Raji (cell line): ENCODE measurements at regions not wholly inside any gene's neighbourhood (a gene's known extent, or its start where the extent isn't known, plus 50 kb on each side); places are given as distances from the start of the nearest gene placed in this dataset.

Experiments
- POLR2A ChIP-seq: IDR thresholded peaks from 2 replicates; pipeline ENCODE4 v1.6.1; 2011; ENCODE audit warnings: low read depth, low read length, control low read depth; ENCODE audit not compliant: insufficient read depth

- no peak for TF ChIP-seq POLR2A
These were observed 142.0 kb upstream of the ZNF217 start for GRCh38 chr20:53735536-53736050.

GRCh38 chr20:53734006-53734688 is 140.5 kb upstream of the ZNF217 start:
- no peak for TF ChIP-seq POLR2A

DNA sequence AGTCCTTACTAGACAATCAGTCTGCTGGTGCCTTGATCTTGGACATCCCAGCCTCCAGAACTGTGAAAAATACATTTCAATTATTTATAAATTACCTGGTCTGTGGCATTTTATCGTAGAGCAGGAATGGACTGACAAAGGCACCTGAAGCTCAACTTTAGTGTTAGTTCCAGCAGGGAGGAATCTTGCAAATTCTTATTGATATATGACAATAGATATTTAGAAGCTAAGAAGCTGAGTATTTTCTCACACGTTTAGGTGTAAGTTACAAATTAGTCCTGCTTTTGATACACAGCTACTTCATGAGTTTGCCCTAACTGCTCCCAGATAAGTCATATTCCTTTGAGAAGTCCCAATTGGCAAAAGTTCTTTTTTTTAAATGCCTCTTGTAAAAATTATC is 138.0 kb upstream of the ZNF217 start:
- TF ChIP-seq POLR2A = no peak

DNA sequence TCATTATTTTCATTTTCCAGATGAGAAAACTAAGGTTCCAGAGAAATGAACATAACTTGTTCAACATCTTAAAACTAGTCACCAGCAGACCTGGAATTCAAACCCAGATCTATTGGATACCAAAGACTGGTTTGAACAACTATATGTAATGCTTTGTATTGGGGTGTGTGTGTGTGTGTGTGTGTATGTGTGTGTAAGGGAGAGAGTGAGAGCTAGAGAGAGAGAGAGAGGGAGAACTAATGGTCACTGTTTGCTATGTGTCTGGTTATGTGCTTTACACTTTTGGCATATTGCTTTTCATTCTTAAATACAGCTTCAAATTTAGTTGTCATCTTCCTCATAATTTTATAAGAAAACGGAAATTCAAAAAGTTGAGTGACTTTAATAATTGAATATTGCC is 134.7 kb upstream of the ZNF217 start:
- no peak for TF ChIP-seq POLR2A

DNA sequence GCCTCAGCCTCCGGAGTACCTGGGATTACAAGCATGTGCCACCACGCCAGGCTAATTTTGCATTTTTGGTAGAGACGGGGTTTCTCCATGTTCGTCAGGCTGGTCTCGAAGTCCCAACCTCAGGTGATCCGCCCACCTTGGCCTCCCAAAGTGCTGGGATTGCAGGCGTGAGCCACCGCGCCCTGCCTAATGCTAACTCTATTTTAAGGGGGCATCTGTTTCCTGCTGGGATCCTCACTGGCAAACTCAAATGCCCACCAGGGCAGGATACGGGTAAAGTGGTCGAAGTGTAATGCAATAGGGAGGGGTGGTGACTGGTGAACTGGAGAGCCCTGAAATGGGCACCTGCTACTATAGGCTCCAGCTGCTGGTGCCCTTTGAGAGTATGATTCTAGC is 131.9 kb upstream of the ZNF217 start:
- TF ChIP-seq POLR2A = no peak

GRCh38 chr20:53723621-53724020 is 130.0 kb upstream of the ZNF217 start:
- TF ChIP-seq POLR2A = no peak

GRCh38 chr20:53723045-53723444 is 129.4 kb upstream of the ZNF217 start:
- TF ChIP-seq POLR2A = no peak

- TF ChIP-seq POLR2A = no peak
These were observed 128.9 kb upstream of the ZNF217 start for GRCh38 chr20:53722515-53723036.

DNA sequence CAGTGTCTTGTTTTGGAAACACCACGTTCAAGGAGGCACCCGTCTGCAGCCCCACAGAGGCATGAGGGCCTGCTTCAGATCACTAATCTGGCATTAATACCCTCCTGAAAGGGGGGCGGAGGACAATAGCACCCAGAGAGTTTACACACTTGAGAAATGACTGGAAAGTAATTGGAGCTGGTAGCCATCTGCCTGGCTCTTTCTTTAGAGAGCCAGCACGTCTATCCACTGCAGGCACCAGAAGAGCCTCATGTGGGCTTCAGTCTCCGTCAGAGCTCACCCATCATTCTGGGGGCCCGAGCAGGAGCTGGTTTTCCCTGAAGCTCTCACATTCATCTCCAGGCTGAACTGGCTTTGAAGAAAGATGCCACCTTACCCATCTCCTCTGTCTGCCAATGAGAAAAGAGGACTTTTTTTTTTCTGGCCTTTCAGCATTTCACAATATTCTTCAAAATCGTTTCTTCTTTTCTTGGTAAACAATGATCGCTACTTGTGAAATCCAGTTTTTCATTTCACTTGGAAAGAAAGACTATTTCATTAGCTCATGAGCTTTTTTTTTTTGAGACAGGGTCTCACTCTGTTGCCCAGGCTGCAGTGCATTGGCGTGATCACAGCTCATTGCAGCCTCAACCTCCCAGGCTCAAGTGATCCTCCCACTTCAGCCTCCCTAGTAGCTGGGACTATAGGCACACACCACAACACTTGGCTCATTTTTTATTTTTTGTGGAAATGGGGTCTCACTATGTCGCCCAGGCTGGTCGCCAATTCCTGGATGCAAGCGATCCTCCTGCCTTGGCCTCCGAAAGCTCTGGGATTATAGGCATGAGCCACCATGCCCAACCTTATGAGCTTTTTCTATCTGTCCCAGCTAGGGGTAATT is 124.7 kb upstream of the ZNF217 start:
- no peak for TF ChIP-seq POLR2A

- no peak for TF ChIP-seq POLR2A
These were observed 122.8 kb upstream of the ZNF217 start for GRCh38 chr20:53716395-53716794.

GRCh38 chr20:53714524-53714923 is 120.9 kb upstream of the ZNF217 start:
- no peak for TF ChIP-seq POLR2A

DNA sequence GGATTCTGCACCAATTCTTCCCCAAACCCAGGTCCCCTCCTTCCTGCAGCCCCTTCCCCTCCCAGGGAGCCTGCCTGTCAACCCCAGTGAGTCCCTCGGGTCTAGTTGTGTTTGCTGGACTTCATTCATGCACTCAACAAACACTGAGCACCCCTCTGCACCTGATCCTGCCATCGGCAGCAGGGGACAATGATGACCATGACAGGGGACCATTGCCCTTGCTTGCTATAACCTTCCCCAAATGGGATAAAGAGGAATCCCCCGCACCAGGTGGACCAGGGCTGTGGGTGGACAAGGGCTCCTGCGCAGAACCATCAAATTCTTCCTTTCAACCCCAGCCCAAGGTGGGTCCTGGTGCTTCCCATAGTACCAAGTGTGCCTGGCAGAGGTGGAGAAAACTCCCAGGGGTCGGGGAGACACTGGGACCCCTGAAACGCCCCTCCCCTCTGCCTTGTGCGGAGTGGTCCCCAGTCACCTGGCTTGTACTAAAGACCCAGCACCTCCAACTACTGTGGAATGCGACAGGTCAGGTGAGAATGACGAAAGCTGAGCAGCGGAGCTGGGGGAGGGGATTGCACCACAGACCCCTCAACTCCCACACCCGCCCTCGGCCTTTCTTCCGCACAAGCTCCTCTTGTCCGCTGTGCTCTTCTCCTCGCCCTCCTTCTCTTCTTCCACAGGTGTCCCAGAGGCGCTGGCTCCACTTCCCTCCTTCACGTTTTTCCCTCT is 119.9 kb upstream of the ZNF217 start:
- TF ChIP-seq POLR2A = no peak

DNA sequence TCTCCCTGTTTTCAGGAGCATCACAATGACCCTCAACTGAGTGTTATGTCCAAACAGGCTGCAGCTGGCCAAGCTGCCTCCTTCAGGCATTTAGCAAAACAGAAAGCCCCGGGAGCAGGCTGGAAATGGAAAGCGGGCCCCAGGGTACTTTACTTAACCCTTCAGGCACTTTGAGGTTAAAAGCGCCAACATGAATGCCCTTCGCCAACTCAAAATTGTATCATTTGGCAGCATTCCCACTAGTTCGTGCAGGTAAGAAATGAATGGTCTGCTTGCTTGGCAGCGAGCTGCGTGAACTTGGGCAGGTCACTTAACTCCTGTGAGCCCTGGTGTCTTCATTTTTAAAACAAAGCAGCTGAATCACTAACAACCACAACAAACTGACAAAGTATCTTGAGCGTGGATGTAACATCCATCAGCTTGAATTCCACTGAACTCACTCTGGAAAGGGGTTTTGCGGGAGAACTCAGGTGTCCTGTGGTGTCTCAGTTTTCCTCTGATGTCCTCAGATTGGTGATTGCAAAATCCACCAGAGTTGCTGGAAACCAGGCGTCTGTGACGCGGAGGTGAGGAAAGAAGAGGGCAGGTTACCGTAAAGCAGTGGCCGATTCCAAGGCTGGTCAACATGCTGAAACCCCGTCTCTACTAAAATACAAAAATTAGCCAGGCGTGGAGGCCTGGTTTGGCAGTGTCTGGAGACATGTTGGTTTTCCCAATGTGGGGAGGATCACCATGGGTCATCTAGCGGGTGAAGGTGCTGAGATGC is 118.8 kb upstream of the ZNF217 start:
- TF ChIP-seq POLR2A = no peak

DNA sequence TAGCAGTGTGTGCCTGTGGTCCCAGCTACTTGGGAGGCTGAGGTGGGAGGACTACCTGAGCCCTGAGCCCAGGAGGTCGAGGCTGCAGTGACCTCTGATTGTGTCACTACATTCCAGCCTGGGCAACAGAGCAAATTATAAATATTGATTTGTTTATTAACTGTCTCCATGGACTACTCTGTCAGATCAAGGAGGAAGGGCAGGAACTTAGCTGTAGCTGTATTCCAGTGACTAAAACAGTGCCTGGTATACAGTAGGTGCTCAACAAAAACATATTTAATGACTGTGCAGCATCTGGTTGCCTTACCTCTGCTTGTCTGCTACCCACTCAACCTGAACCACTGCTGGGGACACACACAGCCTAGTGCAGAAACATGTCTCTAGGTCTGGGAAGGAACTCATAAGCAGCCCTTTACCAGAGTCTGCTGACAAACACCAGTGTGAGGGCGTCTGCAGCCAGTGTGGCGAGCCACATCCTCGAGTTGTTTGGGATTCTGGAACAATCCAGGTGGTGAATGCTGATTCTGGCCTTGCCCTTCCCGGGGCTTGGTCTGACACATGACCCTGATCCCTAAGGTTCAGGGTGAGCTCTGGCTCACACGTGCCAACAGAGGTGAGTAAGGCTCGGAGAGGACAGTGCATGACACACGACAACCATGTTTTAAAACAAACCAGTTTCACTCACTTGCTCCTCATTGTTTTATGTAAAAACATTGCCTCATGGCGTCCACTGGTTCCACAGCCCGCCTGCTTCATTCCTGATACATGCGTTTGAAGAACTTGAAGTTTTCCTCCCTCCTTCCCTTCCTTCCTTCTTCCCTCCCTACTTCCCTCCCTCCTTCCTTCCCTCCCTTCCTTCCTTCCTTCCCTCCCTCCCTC is 117.9 kb upstream of the ZNF217 start:
- TF ChIP-seq POLR2A = no peak
